GM12878 (cell line): ENCODE measurements at regions not wholly inside any gene's neighbourhood (a gene's known extent, or its start where the extent isn't known, plus 50 kb on each side); places are given as distances from the start of the nearest gene placed in this dataset.

Experiments
- ATAC-seq: fragments of 200-7000 bp; cut with Tn5 transposase; 3 replicates; pipeline ENCODE4 v1.9.1; 2020; ENCODE audit warnings: mild to moderate bottlenecking, moderate library complexity
- BruUV-seq: library from RNA; stranded (reverse); fragments of 400-500 nt; replicated peaks from 2 replicates; lab custom pipeline; 2021; lab: Mats Ljungman, UMichigan
- CTCF ChIA-PET: fragments of 300-600 bp; sonication (Branson Sonifier 250); formaldehyde crosslinking; extraction: SDS; loops from one replicate; lab custom pipeline; 2021; ENCODE audit warnings: inconsistent platforms; lab: Yijun Ruan, JAX
- POLR2A ChIA-PET: fragments of 350-600 bp; formaldehyde crosslinking; extraction: SDS; loops from one replicate; lab custom pipeline; 2021; ENCODE audit warnings: inconsistent platforms; lab: Charles Lee
- RAD21 ChIA-PET: fragments of 300-600 bp; sonication (Branson Sonifier 250); formaldehyde crosslinking; loops from one replicate; lab custom pipeline; 2023; ENCODE audit warnings: antibody characterized with exemption; ENCODE audit not compliant: unreplicated experiment; lab: Charles Lee
- SMC1A ChIA-PET: fragments of 300-600 bp; sonication (Branson Sonifier 250); formaldehyde crosslinking; loops from one replicate; lab custom pipeline; 2023; ENCODE audit not compliant: unreplicated experiment, uncharacterized antibody; lab: Charles Lee
- DNase-seq: peaks from one replicate; pipeline ENCODE4 v3.0.0-alpha.2; 2011; ENCODE audit warnings: low read depth, low spot score
- FAIRE-seq: peaks from 3 replicates; lab custom pipeline; 2011; peaks lifted over from hg19 to GRCh38; lab: Jason Lieb, UNC
- H2AFZ ChIP-seq: 2 replicates; pipeline ENCODE4 v1.6.0; 2011; ENCODE audit warnings: low read depth, low read length, control low read depth; ENCODE audit not compliant: control insufficient read depth
- H3K27ac ChIP-seq: 2 replicates; pipeline ENCODE4 v1.5.1; 2011; ENCODE audit warnings: control low read depth; ENCODE audit not compliant: control insufficient read depth, insufficient read depth
- H3K27me3 ChIP-seq, 2 experiments: replicated peaks in 1 of 2; 2 replicates each; pipeline versions ENCODE4 v1.6.0 to v1.6.1; 2011; ENCODE audit warnings: low read length in 1 of 2; ENCODE audit not compliant: control insufficient read depth in 2 of 2, insufficient read depth in 2 of 2
- H3K36me3 ChIP-seq, 2 experiments: 2 replicates each; pipeline ENCODE4 v1.5.1; 2011; ENCODE audit warnings: low read length in 1 of 2; ENCODE audit not compliant: control insufficient read depth in 2 of 2, insufficient read depth in 2 of 2
- H3K4me1 ChIP-seq: 2 replicates; pipeline ENCODE4 v1.6.1; 2011; ENCODE audit warnings: mild to moderate bottlenecking, low read length, moderate library complexity, mixed read lengths; ENCODE audit not compliant: control insufficient read depth, insufficient read depth
- H3K4me2 ChIP-seq: 2 replicates; pipeline ENCODE4 v1.6.0; 2011; ENCODE audit warnings: control low read depth; ENCODE audit not compliant: control insufficient read depth, insufficient read depth
- H3K4me3 ChIP-seq: fragments of 200-600 bp; sonication (generic); 2 replicates; pipeline ENCODE4 v1.5.1; 2016
- H3K79me2 ChIP-seq: 2 replicates; pipeline ENCODE4 v1.6.0; 2011; ENCODE audit warnings: low read length; ENCODE audit not compliant: control insufficient read depth, insufficient read depth
- H3K9ac ChIP-seq: 2 replicates; pipeline ENCODE4 v1.8.0; 2011; ENCODE audit warnings: low read length, control low read depth, mixed read lengths; ENCODE audit not compliant: control insufficient read depth, insufficient read depth
- H3K9me3 ChIP-seq: replicated peaks from 3 replicates; pipeline ENCODE4 v1.5.1; 2011; ENCODE audit warnings: mild to moderate bottlenecking, low read length; ENCODE audit not compliant: control insufficient read depth, insufficient read depth
- H4K20me1 ChIP-seq: 2 replicates; pipeline ENCODE4 v1.6.0; 2011; ENCODE audit not compliant: control insufficient read depth, insufficient read depth
- CREM ChIP-seq: IDR thresholded peaks from 2 replicates; pipeline ENCODE4 v1.6.1; 2014; ENCODE audit warnings: antibody characterized with exemption, low read depth
- FOS ChIP-seq: IDR thresholded peaks from 3 replicates; pipeline ENCODE4 v1.6.1; 2011; ENCODE audit warnings: borderline replicate concordance; ENCODE audit not compliant: insufficient read length; ENCODE audit errors: extremely low read depth
- PML ChIP-seq: IDR thresholded peaks from 2 replicates; pipeline ENCODE4 v1.6.1; 2012; ENCODE audit warnings: low read length, inconsistent platforms
- WGBS: methylation state at CpG from one replicate; pipeline ENCODE4 v1.1.6; 2016; ENCODE audit warnings: low lambda C conversion rate; ENCODE audit not compliant: insufficient replicate concordance, insufficient coverage; ENCODE audit errors: missing lambda C conversion rate; 5-methylcytosine and 5-hydroxymethylcytosine counted together
- in situ Hi-C: fragments of 300-500 bp; cut with MboI; formaldehyde crosslinking; loops from 9 replicates; pipeline ENCODE4 v1.14.3; 2018; ENCODE audit warnings: mixed read lengths
- intact Hi-C: fragments of 100-400 bp; cut with micrococcal nuclease; formaldehyde crosslinking; loops from one replicate; pipeline ENCODE4 v1.14.2; 2022; ENCODE audit not compliant: unreplicated experiment

DNA sequence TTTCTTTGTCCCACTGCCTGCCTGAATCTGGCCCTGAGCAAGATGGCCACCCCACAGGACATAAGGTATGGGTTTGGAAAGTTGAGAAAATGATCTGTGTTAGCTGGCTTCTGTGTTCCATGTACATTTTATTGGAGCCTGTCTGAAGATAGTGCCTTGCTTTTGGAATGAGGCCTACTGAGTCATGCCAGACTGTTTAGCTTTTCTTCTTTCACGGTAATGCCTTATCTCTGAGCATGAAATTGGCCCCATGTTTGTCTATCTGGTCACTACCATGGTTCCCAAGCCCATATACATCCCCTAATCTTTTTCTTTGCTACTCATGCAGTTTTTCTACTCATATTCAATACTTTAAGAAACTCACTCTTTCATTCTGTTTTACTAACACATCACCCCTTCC, 85.1 kb upstream of the LMO4 start:
- CTCF ChIA-PET: interaction anchor here (1.2 kb wide), 1 partner anchor 56 kb away, joined by 3 read pairs; no protein-coding TSS in a partner anchor
- no peak for DNase-seq
- Histone ChIP-seq H3K9me3 (no peaks in the 10 kb centered on the region; the same call in 2 of the 3 replicates), H2AFZ (no peak overlapping the region), H3K4me3 (no peak overlapping the region), H3K27me3 (no peaks in the 10 kb centered on the region; a peak in 2 of 4 replicates), H3K9ac (no peak overlapping the region), H3K36me3 (no peaks in the 10 kb centered on the region), H3K27ac (no peak overlapping the region), H4K20me1 (no peaks in the 10 kb centered on the region), H3K79me2 (no peaks in the 10 kb centered on the region), H3K4me1 (no peaks in the 10 kb centered on the region), H3K4me2 (no peak overlapping the region)
- SMC1A ChIA-PET: interaction anchor here (0.7 to 2.5 kb wide), 5 partner anchors 8 to 1130 kb away, joined by 3 to 7 read pairs (median 3); no protein-coding TSS in a partner anchor
- in situ Hi-C loops (no loop called here), intact Hi-C loops (no loop called here)
- TF ChIP-seq PML (no peak), FOS (no peak)
- no TSS peak for BruUV-seq
- POLR2A ChIA-PET: no interaction called here
- no peak for FAIRE-seq
- RAD21 ChIA-PET: interaction anchor here (0.7 kb wide), 1 partner anchor 77 kb away, joined by 3 read pairs; no protein-coding TSS in a partner anchor
- 0% methylated on average over 1 of the region's 1 CpG for WGBS
- no peak for ATAC-seq

DNA sequence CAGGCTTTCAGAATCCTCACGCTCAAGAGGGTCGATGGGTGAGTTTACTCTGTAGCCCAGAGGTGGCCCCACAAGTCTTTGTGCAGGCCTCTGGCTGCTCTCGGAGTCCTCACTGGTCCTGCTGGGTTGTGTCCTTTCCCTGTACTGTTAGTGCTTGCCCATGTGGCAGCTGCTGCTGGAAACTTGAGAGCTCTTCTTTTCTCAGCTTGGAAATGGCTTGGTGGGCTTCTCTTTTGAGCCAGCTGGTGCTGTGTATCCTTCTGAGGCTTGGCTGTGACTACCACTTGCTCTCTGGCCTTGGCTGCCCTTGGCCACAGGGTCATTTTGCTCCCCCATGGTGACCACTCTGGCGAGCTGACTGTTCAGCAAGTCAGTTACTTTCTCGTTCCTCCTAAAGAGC, 82.2 kb upstream of the LMO4 start:
- ChIA-PET POLR2A (no interaction called here), RAD21 (no interaction called here), SMC1A (no interaction called here), CTCF (no interaction called here)
- H3K4me3 ChIP-seq: no peak overlapping the region
- no peaks in the 10 kb centered on the region for H3K36me3 ChIP-seq
- 13% methylated on average over 5 of the region's 5 CpGs for WGBS
- TF ChIP-seq CREM: no peak
- no peak for DNase-seq
- ATAC-seq: no peak
- no peak overlapping the region for H2AFZ ChIP-seq
- no peak for FAIRE-seq
- BruUV-seq: no TSS peak
- no peaks in the 10 kb centered on the region for H3K27me3 ChIP-seq
- intact Hi-C loops: no loop called here
- in situ Hi-C loops: no loop called here
- H3K27ac ChIP-seq: no peak overlapping the region
- H3K9ac ChIP-seq: no peak overlapping the region
- H4K20me1 ChIP-seq: no peaks in the 10 kb centered on the region
- H3K4me1 ChIP-seq: no peaks in the 10 kb centered on the region
- H3K79me2 ChIP-seq: no peaks in the 10 kb centered on the region
- no peaks in the 10 kb centered on the region; the same call in 2 of the 3 replicates for H3K9me3 ChIP-seq
- no peak overlapping the region for H3K4me2 ChIP-seq
